ENCODE measurements at regions not wholly inside any gene's neighbourhood (a gene's known extent, or its start where the extent isn't known, plus 50 kb on each side); places are given as distances from the start of the nearest gene placed in this dataset.

- H3K36me3 ChIP-seq (ENCODE audit: control insufficient read depth in 5 of 5, insufficient read depth in 5 of 5, low read length in 5 of 5): no peaks in the 10 kb centered on the region
- no peak overlapping the region for H3K9ac ChIP-seq (ENCODE audit: low read length in 5 of 5)
- H3K27me3 ChIP-seq (ENCODE audit: control insufficient read depth in 5 of 5, insufficient read depth in 4 of 5, low read length in 5 of 5): no peaks in the 10 kb centered on the region
- peaks cover 2 to 31% (median 20%) of the 10 kb centered on the region in 5 donors for H3K4me1 ChIP-seq (ENCODE audit: control insufficient read depth in 5 of 5, insufficient read depth in 5 of 5, low read length in 5 of 5)
- no peak overlapping the region for H3K27ac ChIP-seq (ENCODE audit: low read depth, low read length)
- H3K4me3 ChIP-seq (ENCODE audit: low read depth in 1 of 5, low read length in 5 of 5): no peak overlapping the region
- peaks cover 0 to under 1% (median 0%) of the 10 kb centered on the region in 5 donors for H3K9me3 ChIP-seq (ENCODE audit: control insufficient read depth in 5 of 5, low read length in 5 of 5)
These were observed 55.4 kb upstream of the UBL3 start for GRCh38 chr13:29905845-29906244.

- peaks cover 2 to 29% (median 14%) of the 10 kb centered on the region in 5 donors for H3K4me1 ChIP-seq (ENCODE audit: control insufficient read depth in 5 of 5, insufficient read depth in 5 of 5, low read length in 5 of 5)
- H3K27me3 ChIP-seq (ENCODE audit: control insufficient read depth in 5 of 5, insufficient read depth in 4 of 5, low read length in 5 of 5): no peaks in the 10 kb centered on the region
- H3K9ac ChIP-seq (ENCODE audit: low read length in 5 of 5): no peak overlapping the region
- H3K4me3 ChIP-seq (ENCODE audit: low read depth in 1 of 5, low read length in 5 of 5): no peak overlapping the region
- H3K9me3 ChIP-seq (ENCODE audit: control insufficient read depth in 5 of 5, low read length in 5 of 5): peaks cover 0 to 5% (median 0%) of the 10 kb centered on the region in 5 donors
- no peak overlapping the region for H3K27ac ChIP-seq (ENCODE audit: low read depth, low read length)
- no peaks in the 10 kb centered on the region for H3K36me3 ChIP-seq (ENCODE audit: control insufficient read depth in 5 of 5, insufficient read depth in 5 of 5, low read length in 5 of 5)
These were observed 53.6 kb upstream of the UBL3 start for GRCh38 chr13:29903996-29904395.

- Histone ChIP-seq H3K27me3 (ENCODE audit: control insufficient read depth in 5 of 5, insufficient read depth in 4 of 5, low read length in 5 of 5) (no peaks in the 10 kb centered on the region), H3K9ac (ENCODE audit: low read length in 5 of 5) (no peak overlapping the region), H3K4me3 (ENCODE audit: low read depth in 1 of 5, low read length in 5 of 5) (no peak overlapping the region), H3K4me1 (ENCODE audit: control insufficient read depth in 5 of 5, insufficient read depth in 5 of 5, low read length in 5 of 5) (peaks cover 2 to 29% (median 13%) of the 10 kb centered on the region in 5 donors), H3K36me3 (ENCODE audit: control insufficient read depth in 5 of 5, insufficient read depth in 5 of 5, low read length in 5 of 5) (no peaks in the 10 kb centered on the region), H3K9me3 (ENCODE audit: control insufficient read depth in 5 of 5, low read length in 5 of 5) (peaks cover 0 to 5% (median 0%) of the 10 kb centered on the region in 5 donors), H3K27ac (ENCODE audit: low read depth, low read length) (no peak overlapping the region)
These were observed 53.1 kb upstream of the UBL3 start for GRCh38 chr13:29903543-29903942.

- Histone ChIP-seq H3K4me3 (ENCODE audit: low read depth in 1 of 5, low read length in 5 of 5) (peak overlapping the region in 2 of 5 donors; percentile 1 to 39), H3K27me3 (ENCODE audit: control insufficient read depth in 5 of 5, insufficient read depth in 4 of 5, low read length in 5 of 5) (no peaks in the 10 kb centered on the region), H3K4me1 (ENCODE audit: control insufficient read depth in 5 of 5, insufficient read depth in 5 of 5, low read length in 5 of 5) (peaks cover 2 to 22% (median 11%) of the 10 kb centered on the region in 5 donors), H3K9me3 (ENCODE audit: control insufficient read depth in 5 of 5, low read length in 5 of 5) (peaks cover 0 to 5% (median 0%) of the 10 kb centered on the region in 5 donors), H3K9ac (ENCODE audit: low read length in 5 of 5) (no peak overlapping the region), H3K36me3 (ENCODE audit: control insufficient read depth in 5 of 5, insufficient read depth in 5 of 5, low read length in 5 of 5) (no peaks in the 10 kb centered on the region), H3K27ac (ENCODE audit: low read depth, low read length) (no peak overlapping the region)
These were observed 52.4 kb upstream of the UBL3 start for GRCh38 chr13:29902632-29903305.

DNA sequence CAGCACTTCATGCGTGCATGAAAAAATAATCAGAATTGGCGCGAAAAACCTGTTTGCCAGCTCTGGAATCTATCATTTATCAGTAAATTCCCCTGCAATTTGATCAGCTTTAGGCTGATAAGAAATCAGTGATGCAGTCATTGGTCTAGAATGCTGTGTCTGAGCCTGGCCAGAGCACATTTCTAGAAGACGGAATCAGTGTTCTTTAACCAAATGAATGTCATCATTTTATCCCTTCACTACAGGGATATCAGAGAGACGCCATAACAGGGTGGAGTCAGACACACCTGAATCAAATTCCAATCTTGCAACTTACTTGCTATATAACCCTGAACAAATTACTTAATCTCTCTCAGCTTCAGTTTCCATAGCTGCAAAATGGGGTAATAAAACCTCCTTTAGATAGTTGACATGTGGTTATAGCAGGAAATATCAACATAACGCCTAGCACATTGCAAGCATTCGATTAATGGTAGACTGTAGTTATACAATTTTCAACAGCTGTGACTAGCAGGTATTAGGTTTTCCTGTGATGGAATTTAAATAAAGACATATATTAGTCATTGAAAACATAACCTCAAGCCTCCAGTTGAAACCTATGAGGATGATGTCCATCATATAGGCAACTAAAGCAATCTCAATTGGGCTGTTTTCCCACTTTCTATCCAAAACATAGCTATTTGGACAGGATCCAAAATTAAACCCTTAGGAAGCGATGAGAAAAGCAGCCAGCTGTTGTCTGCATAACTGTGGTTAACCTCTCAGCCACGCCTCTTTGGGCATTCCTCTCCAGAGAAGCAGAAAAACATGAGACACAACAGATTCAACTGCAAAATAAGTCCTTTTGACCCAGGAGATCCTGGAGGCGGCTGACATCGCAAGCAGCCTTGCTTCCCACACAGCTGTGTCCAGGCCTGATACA is 51.6 kb upstream of the UBL3 start:
- Histone ChIP-seq H3K27ac (ENCODE audit: low read depth, low read length) (no peak overlapping the region), H3K4me1 (ENCODE audit: control insufficient read depth in 5 of 5, insufficient read depth in 5 of 5, low read length in 5 of 5) (peaks cover 2 to 22% (median 11%) of the 10 kb centered on the region in 5 donors), H3K27me3 (ENCODE audit: control insufficient read depth in 5 of 5, insufficient read depth in 4 of 5, low read length in 5 of 5) (no peaks in the 10 kb centered on the region), H3K4me3 (ENCODE audit: low read depth in 1 of 5, low read length in 5 of 5) (peak overlapping the region in 2 of 5 donors; percentile 1 to 39), H3K9me3 (ENCODE audit: control insufficient read depth in 5 of 5, low read length in 5 of 5) (peaks cover 0 to 5% (median 0%) of the 10 kb centered on the region in 5 donors), H3K9ac (ENCODE audit: low read length in 5 of 5) (no peak overlapping the region), H3K36me3 (ENCODE audit: control insufficient read depth in 5 of 5, insufficient read depth in 5 of 5, low read length in 5 of 5) (no peaks in the 10 kb centered on the region)
